WTC11 (cell line): ENCODE measurements at regions not wholly inside any gene's neighbourhood (a gene's known extent, or its start where the extent isn't known, plus 50 kb on each side); places are given as distances from the start of the nearest gene placed in this dataset.

ENCODE experiments used
- ATAC-seq: fragments of 200-7000 bp; cut with Tn5 transposase; 2 replicates; pipeline ENCODE4 v1.10.0; 2021; ENCODE audit warnings: mild to moderate bottlenecking, moderate library complexity
- CTCF ChIA-PET: fragments of 300-600 bp; sonication (Branson Sonifier 250); formaldehyde crosslinking; loops from one replicate; lab custom pipeline; 2021; ENCODE audit warnings: antibody characterized with exemption; lab: Charles Lee
- POLR2A ChIA-PET: fragments of 350-600 bp; sonication (Branson Sonifier 250); formaldehyde crosslinking; loops from one replicate; lab custom pipeline; 2021; ENCODE audit warnings: antibody characterized with exemption; lab: Charles Lee
- DNase-seq: peaks from one replicate; pipeline ENCODE4 v3.0.0; 2021; ENCODE audit warnings: low spot score
- H3K27ac Mint-ChIP-seq: 2 replicates; pipeline ENCODE4 v1.8.0; 2021; ENCODE audit warnings: mixed read lengths
- H3K27me3 Mint-ChIP-seq: 2 replicates; pipeline ENCODE4 v1.8.0; 2021; ENCODE audit warnings: low read depth, mild to moderate bottlenecking, moderate library complexity, mixed read lengths
- H3K36me3 Mint-ChIP-seq: 2 replicates; pipeline ENCODE4 v1.8.0; 2021; ENCODE audit warnings: mixed read lengths
- H3K4me1 Mint-ChIP-seq: 2 replicates; pipeline ENCODE4 v1.8.0; 2022; ENCODE audit warnings: mixed read lengths
- H3K4me3 Mint-ChIP-seq: 2 replicates; pipeline ENCODE4 v1.8.0; 2021; ENCODE audit warnings: mild to moderate bottlenecking, moderate library complexity, mixed read lengths
- H3K9me3 Mint-ChIP-seq: 2 replicates; pipeline ENCODE4 v1.8.0; 2021; ENCODE audit warnings: mixed read lengths
- AFF4 ChIP-seq: sonication (generic); formaldehyde crosslinking; IDR thresholded peaks from 2 replicates; pipeline ENCODE4 v1.8.1; 2023; ENCODE audit warnings: mild to moderate bottlenecking, missing genetic modification reagents, borderline replicate concordance
- ATF1 ChIP-seq: sonication (generic); formaldehyde crosslinking; IDR thresholded peaks from 2 replicates; pipeline ENCODE4 v1.8.1; 2023; ENCODE audit warnings: mild to moderate bottlenecking, moderate library complexity, missing genetic modification reagents
- ATF3 ChIP-seq: sonication (generic); formaldehyde crosslinking; conservative IDR thresholded peaks from 2 replicates; pipeline ENCODE4 v1.8.1; 2022; ENCODE audit warnings: mild to moderate bottlenecking, missing genetic modification reagents
- ELF4 ChIP-seq: sonication (generic); formaldehyde crosslinking; IDR thresholded peaks from 2 replicates; pipeline ENCODE4 v1.8.1; 2022; ENCODE audit warnings: low read depth, mild to moderate bottlenecking, moderate library complexity, missing genetic modification reagents
- EMX1 ChIP-seq: fragments of 250-450 bp; sonication (Bioruptor Pico); IDR thresholded peaks from 2 replicates; pipeline ENCODE4 v1.8.0; 2021; ENCODE audit warnings: mild to moderate bottlenecking
- HMGXB4 ChIP-seq: sonication (generic); formaldehyde crosslinking; IDR thresholded peaks from 2 replicates; pipeline ENCODE4 v1.8.1; 2023; ENCODE audit warnings: mild to moderate bottlenecking, moderate library complexity, missing genetic modification reagents
- IRF2 ChIP-seq: sonication (generic); formaldehyde crosslinking; IDR thresholded peaks from 2 replicates; pipeline ENCODE4 v1.8.0; 2022; ENCODE audit warnings: low read depth, missing genetic modification reagents, borderline replicate concordance
- NFYB ChIP-seq: sonication (generic); formaldehyde crosslinking; conservative IDR thresholded peaks from 2 replicates; pipeline ENCODE4 v1.8.0; 2022; ENCODE audit warnings: low read depth, missing genetic modification reagents
- RELA ChIP-seq: sonication (generic); formaldehyde crosslinking; IDR thresholded peaks from 2 replicates; pipeline ENCODE4 v1.8.1; 2022; ENCODE audit warnings: missing genetic modification reagents, mild to moderate bottlenecking, borderline replicate concordance
- SMAD3 ChIP-seq: sonication (generic); formaldehyde crosslinking; IDR thresholded peaks from 2 replicates; pipeline ENCODE4 v1.8.0; 2022; ENCODE audit warnings: missing genetic modification reagents, mild to moderate bottlenecking, borderline replicate concordance
- ZNF121 ChIP-seq: sonication (generic); formaldehyde crosslinking; IDR thresholded peaks from 2 replicates; pipeline ENCODE4 v1.8.0; 2023; ENCODE audit warnings: missing genetic modification reagents
- ZNF138 ChIP-seq: sonication (generic); formaldehyde crosslinking; conservative IDR thresholded peaks from 2 replicates; pipeline ENCODE4 v1.8.1; 2022; ENCODE audit warnings: mild to moderate bottlenecking, moderate library complexity, missing genetic modification reagents
- ZNF232 ChIP-seq: sonication (generic); formaldehyde crosslinking; IDR thresholded peaks from 2 replicates; pipeline ENCODE4 v1.8.0; 2022; ENCODE audit warnings: mild to moderate bottlenecking, missing genetic modification reagents
- ZNF263 ChIP-seq: sonication (generic); formaldehyde crosslinking; IDR thresholded peaks from 2 replicates; pipeline ENCODE4 v1.8.1; 2022; ENCODE audit warnings: low read depth, mild to moderate bottlenecking, moderate library complexity, missing genetic modification reagents
- ZNF281 ChIP-seq: sonication (generic); formaldehyde crosslinking; IDR thresholded peaks from 2 replicates; pipeline ENCODE4 v1.8.0; 2023; ENCODE audit warnings: mild to moderate bottlenecking, missing genetic modification reagents
- ZNF423 ChIP-seq: fragments of 250-450 bp; sonication (Bioruptor Pico); IDR thresholded peaks from 2 replicates; pipeline ENCODE4 v2.1.2; 2022; ENCODE audit warnings: mild to moderate bottlenecking, moderate library complexity
- ZNF512 ChIP-seq: sonication (generic); formaldehyde crosslinking; IDR thresholded peaks from 2 replicates; pipeline ENCODE4 v1.8.1; 2022; ENCODE audit warnings: missing genetic modification reagents, borderline replicate concordance
- TF ChIP-seq, protein P1 (sequence below): sonication (generic); formaldehyde crosslinking; IDR thresholded peaks from 2 replicates; pipeline ENCODE4 v1.8.1; 2022; ENCODE audit warnings: mild to moderate bottlenecking, moderate library complexity, missing genetic modification reagents

- Mint-ChIP-seq H3K4me1 (no peaks in the 10 kb centered on the region), H3K27ac (no peak overlapping the region), H3K4me3 (no peak overlapping the region), H3K9me3 (peaks cover 40% of the 10 kb centered on the region), H3K36me3 (peaks cover 55% of the 10 kb centered on the region), H3K27me3 (peaks cover 13% of the 10 kb centered on the region)
- ChIA-PET POLR2A (no interaction called here), CTCF (no interaction called here)
- TF ChIP-seq HMGXB4 (no peak), AFF4 (CRISPR knock-in tag) (no peak), ZNF121 (CRISPR knock-in tag) (no peak), IRF2 (CRISPR knock-in tag) (no peak), ZNF138 (no peak), ATF1 (CRISPR knock-in tag) (no peak), NFYB (CRISPR knock-in tag) (no peak), ZNF232 (CRISPR knock-in tag) (no peak), ZNF281 (CRISPR knock-in tag) (no peak), ELF4 (no peak), ATF3 (no peak), EMX1 (no peak), ZNF512 (no peak), ZNF423 (no peak), ZNF263 (CRISPR knock-in tag) (no peak), SMAD3 (CRISPR knock-in tag) (no peak), RELA (no peak)
- TF ChIP-seq, protein P1, sequence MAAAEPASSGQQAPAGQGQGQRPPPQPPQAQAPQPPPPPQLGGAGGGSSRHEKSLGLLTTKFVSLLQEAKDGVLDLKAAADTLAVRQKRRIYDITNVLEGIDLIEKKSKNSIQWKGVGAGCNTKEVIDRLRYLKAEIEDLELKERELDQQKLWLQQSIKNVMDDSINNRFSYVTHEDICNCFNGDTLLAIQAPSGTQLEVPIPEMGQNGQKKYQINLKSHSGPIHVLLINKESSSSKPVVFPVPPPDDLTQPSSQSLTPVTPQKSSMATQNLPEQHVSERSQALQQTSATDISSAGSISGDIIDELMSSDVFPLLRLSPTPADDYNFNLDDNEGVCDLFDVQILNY (CRISPR knock-in tag), result no peak
- DNase-seq (no peak), ATAC-seq (no peak)
These were observed 325.5 kb downstream of the TMEM121 start for GRCh38 chr14:105851716-105852377.
